ENCODE measurements at regions not wholly inside any gene's neighbourhood (a gene's known extent, or its start where the extent isn't known, plus 50 kb on each side); places are given as distances from the start of the nearest gene placed in this dataset.

DNA sequence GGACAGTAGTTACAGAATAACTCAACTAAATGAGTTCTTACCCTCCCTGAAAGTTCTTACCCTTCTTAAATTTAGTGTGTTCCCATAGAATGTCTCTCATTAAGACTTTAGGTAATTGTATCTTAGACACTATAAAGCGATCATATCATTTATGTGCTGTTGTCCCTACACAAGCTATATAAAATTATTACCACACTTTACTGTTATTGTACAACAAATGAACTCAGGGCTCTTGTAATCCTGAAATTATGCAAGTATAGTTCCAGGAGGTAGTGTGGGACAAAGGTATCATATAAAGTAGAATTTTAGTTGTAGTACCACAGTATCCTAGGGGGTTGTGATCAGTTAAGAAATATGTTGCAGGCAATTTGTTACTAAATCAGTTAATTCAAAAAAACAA is 167.4 kb upstream of the CARMIL1 start:
- no peak for TF ChIP-seq POLR2A (IDR thresholded peaks at IDR 0.05; ENCODE audit: low read depth, low read length)
- no peak for TF ChIP-seq TAF1 (IDR thresholded peaks at IDR 0.05; ENCODE audit: low read depth, low read length)
- TF ChIP-seq POLR2AphosphoS5 (IDR thresholded peaks at IDR 0.05; ENCODE audit: low read depth, low read length) = no peak
